PFSK-1 (cell line): ENCODE measurements at regions not wholly inside any gene's neighbourhood (a gene's known extent, or its start where the extent isn't known, plus 50 kb on each side); places are given as distances from the start of the nearest gene placed in this dataset.

ENCODE experiments used
- FOXP2 ChIP-seq: optimal IDR thresholded peaks from 2 replicates; pipeline ENCODE3; 2011; ENCODE audit warnings: borderline replicate concordance, control low read depth, inconsistent platforms; ENCODE audit not compliant: insufficient read depth; ENCODE audit errors: extremely low read length, extremely low read depth
- POLR2AphosphoS5 ChIP-seq: IDR thresholded peaks from 2 replicates; pipeline ENCODE4 v1.6.1; 2012; ENCODE audit warnings: low read depth, mild to moderate bottlenecking, control low read depth, low read length, moderate library complexity
- REST ChIP-seq, 2 experiments: IDR thresholded peaks; 2 replicates each; pipeline versions ENCODE4 v1.6.1 to v1.8.0; 2011 to 2012; ENCODE audit warnings: low read depth in 2 of 2, low read length in 2 of 2, control low read depth in 1 of 2, inconsistent platforms in 1 of 2, mild to moderate bottlenecking in 1 of 2, moderate library complexity in 1 of 2; ENCODE audit not compliant: insufficient read depth in 1 of 2
- SIN3A ChIP-seq: IDR thresholded peaks from 2 replicates; pipeline ENCODE4 v1.6.1; 2012; ENCODE audit warnings: mild to moderate bottlenecking, low read length, moderate library complexity, borderline replicate concordance; ENCODE audit not compliant: insufficient read depth
- TAF1 ChIP-seq: IDR thresholded peaks from 2 replicates; pipeline ENCODE4 v1.6.1; 2012; ENCODE audit warnings: low read length, control low read depth, borderline replicate concordance; ENCODE audit not compliant: insufficient read depth

GRCh38 chr10:3881622-3882021, 96.6 kb upstream of the KLF6 start:
- TF ChIP-seq REST (IDR thresholded peaks at IDR 0.05; ENCODE audit: insufficient read depth in 1 of 2, low read depth in 2 of 2, low read length in 2 of 2) (no peak), POLR2AphosphoS5 (no peak), TAF1 (no peak), FOXP2 (no peak), SIN3A (no peak)
